ENCODE measurements at regions not wholly inside any gene's neighbourhood (a gene's known extent, or its start where the extent isn't known, plus 50 kb on each side); places are given as distances from the start of the nearest gene placed in this dataset.

- TF ChIP-seq CSRNP3 (CRISPR knock-in tag; IDR thresholded peaks at IDR 0.05) (no peak), BACH2 (CRISPR knock-in tag; IDR thresholded peaks at IDR 0.05; ENCODE audit: borderline replicate concordance) (no peak), TSHZ2 (CRISPR knock-in tag; IDR thresholded peaks at IDR 0.05) (no peak), ISL1 (CRISPR knock-in tag; IDR thresholded peaks at IDR 0.05) (no peak), ZFP3 (CRISPR knock-in tag; IDR thresholded peaks at IDR 0.05) (no peak), CSDC2 (CRISPR knock-in tag; IDR thresholded peaks at IDR 0.05) (no peak), GLIS3 (CRISPR knock-in tag; IDR thresholded peaks at IDR 0.05) (no peak), CREB5 (CRISPR knock-in tag; IDR thresholded peaks at IDR 0.05; ENCODE audit: low read depth) (no peak), ZFP30 (CRISPR knock-in tag; IDR thresholded peaks at IDR 0.05) (no peak), POU6F1 (CRISPR knock-in tag; IDR thresholded peaks at IDR 0.05; ENCODE audit: borderline replicate concordance, low read depth) (no peak), ZNF70 (CRISPR knock-in tag; IDR thresholded peaks at IDR 0.05) (no peak), SNAI2 (CRISPR knock-in tag; IDR thresholded peaks at IDR 0.05) (no peak), RARB (CRISPR knock-in tag; IDR thresholded peaks at IDR 0.05) (no peak), ZNF565 (CRISPR knock-in tag; conservative IDR thresholded peaks at IDR 0.05; ENCODE audit: low read depth) (no peak), ESRRG (CRISPR knock-in tag; IDR thresholded peaks at IDR 0.05) (no peak), ARNTL (CRISPR knock-in tag; IDR thresholded peaks at IDR 0.05; ENCODE audit: borderline replicate concordance, low read depth) (no peak), ZC3H10 (CRISPR knock-in tag; IDR thresholded peaks at IDR 0.05) (no peak), PATZ1 (CRISPR knock-in tag; IDR thresholded peaks at IDR 0.05; ENCODE audit: borderline replicate concordance) (no peak), OSR1 (CRISPR knock-in tag; IDR thresholded peaks at IDR 0.05) (no peak)
- ATAC-seq = no peak
Observed at GRCh38 chr1:239317948-239318347, 68.4 kb upstream of the CHRM3 start.

GRCh38 chr1:239315631-239316217, 70.6 kb upstream of the CHRM3 start:
- ATAC-seq = no peak
- TF ChIP-seq CREB5 (CRISPR knock-in tag; IDR thresholded peaks at IDR 0.05; ENCODE audit: low read depth) = no peak
- TF ChIP-seq ZFP3 (CRISPR knock-in tag; IDR thresholded peaks at IDR 0.05) = no peak
- no peak for TF ChIP-seq PATZ1 (CRISPR knock-in tag; IDR thresholded peaks at IDR 0.05; ENCODE audit: borderline replicate concordance)

All from SK-N-SH treated with all-trans-retinoic acid at 6 μM for 48 hours (cell line).